H9 (cell line): ENCODE measurements at regions not wholly inside any gene's neighbourhood (a gene's known extent, or its start where the extent isn't known, plus 50 kb on each side); places are given as distances from the start of the nearest gene placed in this dataset.

Source experiments
- DNase-seq: peaks from one replicate; pipeline ENCODE4 v3.0.0-alpha.2; 2017
- H2AFZ ChIP-seq: one replicate; pipeline ENCODE4 v1.6.1; 2013; ENCODE audit warnings: mild to moderate bottlenecking, low read length, control low read depth, moderate library complexity
- H2AK5ac ChIP-seq: 2 replicates; pipeline ENCODE4 v1.6.1; 2013; ENCODE audit warnings: low read length, control low read depth, mixed read lengths; ENCODE audit not compliant: insufficient read length
- H2BK120ac ChIP-seq: one replicate; pipeline ENCODE4 v1.6.1; 2013; ENCODE audit warnings: low read depth, mild to moderate bottlenecking, low read length, control low read depth, inconsistent platforms; ENCODE audit not compliant: poor library complexity, severe bottlenecking
- H2BK12ac ChIP-seq: 2 replicates; pipeline ENCODE4 v1.6.1; 2013; ENCODE audit warnings: low read length, control low read depth, mixed read lengths, low read depth; ENCODE audit not compliant: insufficient read length
- H2BK15ac ChIP-seq: 2 replicates; pipeline ENCODE4 v1.6.1; 2013; ENCODE audit warnings: low read depth, low read length, control low read depth
- H2BK20ac ChIP-seq: one replicate; pipeline ENCODE4 v1.6.1; 2013; ENCODE audit warnings: low read depth, mild to moderate bottlenecking, low read length, control low read depth, inconsistent platforms; ENCODE audit not compliant: poor library complexity, severe bottlenecking
- H2BK5ac ChIP-seq: 2 replicates; pipeline ENCODE4 v1.6.1; 2013; ENCODE audit warnings: low read length, control low read depth, mixed read lengths; ENCODE audit not compliant: insufficient read length
- H3K14ac ChIP-seq: 2 replicates; pipeline ENCODE4 v1.6.1; 2013; ENCODE audit warnings: low read length, control low read depth; ENCODE audit not compliant: insufficient read depth
- H3K18ac ChIP-seq: 2 replicates; pipeline ENCODE4 v1.6.1; 2013; ENCODE audit warnings: low read depth, mild to moderate bottlenecking, mixed read lengths, low read length, control low read depth; ENCODE audit not compliant: insufficient read length
- H3K23ac ChIP-seq: 2 replicates; pipeline ENCODE4 v1.6.1; 2013; ENCODE audit warnings: low read length, control low read depth, mixed read lengths, low read depth; ENCODE audit not compliant: insufficient read length
- H3K23me2 ChIP-seq: 2 replicates; pipeline ENCODE4 v1.6.1; 2013; ENCODE audit warnings: low read depth, mild to moderate bottlenecking, mixed read lengths, low read length, control low read depth; ENCODE audit not compliant: insufficient read length, poor library complexity, severe bottlenecking
- H3K27ac ChIP-seq: 2 replicates; pipeline ENCODE4 v1.5.1; 2013; ENCODE audit warnings: low read length, control low read depth, mixed read lengths, low read depth; ENCODE audit not compliant: insufficient read length
- H3K27me3 ChIP-seq: 2 replicates; pipeline ENCODE4 v1.6.1; 2013; ENCODE audit warnings: low read length, control low read depth, inconsistent platforms; ENCODE audit not compliant: insufficient read depth
- H3K4ac ChIP-seq: 2 replicates; pipeline ENCODE4 v1.6.1; 2013; ENCODE audit warnings: low read depth, mild to moderate bottlenecking, control low read depth, inconsistent platforms, low read length, moderate library complexity
- H3K4me1 ChIP-seq: 2 replicates; pipeline ENCODE4 v1.6.1; 2013; ENCODE audit warnings: low read length, control low read depth, inconsistent platforms; ENCODE audit not compliant: insufficient read depth
- H3K4me2 ChIP-seq: 2 replicates; pipeline ENCODE4 v1.6.1; 2013; ENCODE audit warnings: low read length, control low read depth, mixed read lengths; ENCODE audit not compliant: insufficient read length, insufficient read depth
- H3K56ac ChIP-seq: 2 replicates; pipeline ENCODE4 v1.6.1; 2013; ENCODE audit warnings: low read depth, mild to moderate bottlenecking, mixed read lengths, low read length, control low read depth; ENCODE audit not compliant: insufficient read length
- H3K79me1 ChIP-seq: 2 replicates; pipeline ENCODE4 v1.6.1; 2013; ENCODE audit warnings: low read depth, mild to moderate bottlenecking, moderate library complexity, low read length, control low read depth, inconsistent platforms; ENCODE audit not compliant: insufficient read depth, poor library complexity, severe bottlenecking
- H3K79me2 ChIP-seq: 2 replicates; pipeline ENCODE4 v1.6.1; 2013; ENCODE audit warnings: low read length, control low read depth, inconsistent platforms; ENCODE audit not compliant: insufficient read depth
- H3K9ac ChIP-seq: 2 replicates; pipeline ENCODE4 v1.6.1; 2013; ENCODE audit warnings: low read length, control low read depth, mixed read lengths; ENCODE audit not compliant: insufficient read length; ENCODE audit errors: extremely low read depth
- H3K9me3 ChIP-seq: one replicate; pipeline ENCODE4 v1.6.1; 2013; ENCODE audit warnings: low read depth, low read length, inconsistent platforms; ENCODE audit not compliant: control insufficient read depth
- H3T11ph ChIP-seq: one replicate; pipeline ENCODE4 v1.6.1; 2013; ENCODE audit warnings: mild to moderate bottlenecking, low read length, control low read depth, inconsistent platforms
- H4K20me1 ChIP-seq: one replicate; pipeline ENCODE4 v1.6.1; 2013; ENCODE audit not compliant: control insufficient read depth, insufficient read length, insufficient read depth
- H4K5ac ChIP-seq: 2 replicates; pipeline ENCODE4 v1.6.1; 2013; ENCODE audit warnings: low read depth, mild to moderate bottlenecking, mixed read lengths, low read length, control low read depth; ENCODE audit not compliant: insufficient read length
- H4K8ac ChIP-seq: replicated peaks from 2 replicates; pipeline ENCODE4 v1.6.1; 2013; ENCODE audit warnings: low read length, control low read depth, mixed read lengths, low read depth; ENCODE audit not compliant: insufficient read length
- H4K91ac ChIP-seq: 2 replicates; pipeline ENCODE4 v1.6.1; 2013; ENCODE audit warnings: low read depth, mild to moderate bottlenecking, moderate library complexity, mixed read lengths, low read length, control low read depth; ENCODE audit not compliant: insufficient read length
- H3K27ac Mint-ChIP-seq, 3 experiments: 2 replicates in 2 of 3; 3 replicates in 1 of 3; pipeline ENCODE4 v1.8.0; 2020 to 2021; ENCODE audit warnings: mixed read lengths in 3 of 3, mild to moderate bottlenecking in 1 of 3, moderate library complexity in 1 of 3
- H3K27me3 Mint-ChIP-seq: 2 replicates; pipeline ENCODE4 v1.8.0; 2021; ENCODE audit warnings: low read depth, mild to moderate bottlenecking, moderate library complexity, mixed read lengths
- H3K36me3 Mint-ChIP-seq, 3 experiments: 2 replicates in 2 of 3; 3 replicates in 1 of 3; pipeline ENCODE4 v1.8.0; 2020 to 2021; ENCODE audit warnings: low read depth in 3 of 3, mixed read lengths in 3 of 3; ENCODE audit not compliant: insufficient read depth in 1 of 3
- H3K4me1 Mint-ChIP-seq, 2 experiments: 2 replicates each; pipeline ENCODE4 v1.8.0; 2020; ENCODE audit warnings: mixed read lengths in 2 of 2
- H3K4me3 Mint-ChIP-seq, 2 experiments: 2 replicates in 1 of 2; 3 replicates in 1 of 2; pipeline ENCODE4 v1.8.0; 2020 to 2021; ENCODE audit warnings: mild to moderate bottlenecking in 2 of 2, mixed read lengths in 2 of 2, moderate library complexity in 1 of 2
- H3K9me3 Mint-ChIP-seq, 2 experiments: 2 replicates in 1 of 2; 3 replicates in 1 of 2; pipeline ENCODE4 v1.8.0; 2020; ENCODE audit warnings: mild to moderate bottlenecking in 2 of 2, mixed read lengths in 2 of 2, moderate library complexity in 1 of 2
- WGBS: extraction: QIAGEN DNeasy Blood & Tissue Kit; methylation state at CpG from one replicate; pipeline ENCODE4 v1.1.7; 2013; ENCODE audit warnings: missing lambda C conversion rate, low lambda C conversion rate, mixed read lengths; ENCODE audit not compliant: insufficient read length; ENCODE audit errors: extremely low coverage; 5-methylcytosine and 5-hydroxymethylcytosine counted together
- TF ChIP-seq, protein P1 (sequence below): fragments of 200-600 bp; sonication (generic); conservative IDR thresholded peaks from 3 replicates; pipeline ENCODE4 v1.8.0; 2021; ENCODE audit warnings: antibody characterized with exemption, mild to moderate bottlenecking

DNA sequence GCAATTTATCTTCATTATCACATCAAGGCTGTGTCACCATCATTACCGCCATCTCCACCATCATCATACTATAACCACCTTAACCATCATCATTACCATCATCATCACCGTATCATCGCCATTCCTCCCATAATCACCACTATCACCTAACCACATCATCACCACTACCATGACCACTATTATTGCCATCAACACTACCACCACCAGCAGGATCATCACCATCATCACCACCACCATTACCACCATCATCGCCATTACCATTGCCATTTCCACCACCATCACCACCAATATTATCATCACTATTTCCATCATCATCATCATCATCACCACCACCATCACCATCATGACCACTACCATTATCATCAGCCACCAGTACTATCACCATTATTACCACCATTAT is 314.4 kb downstream of the CYP26B1 start:
- Histone ChIP-seq H2BK20ac (no peak overlapping the region), H3T11ph (no peak overlapping the region), H4K91ac (no peak overlapping the region), H3K4me1 (no peaks in the 10 kb centered on the region), H2BK120ac (no peak overlapping the region), H3K79me1 (no peaks in the 10 kb centered on the region), H3K4ac (no peak overlapping the region), H3K9ac (no peak overlapping the region), H3K23me2 (no peaks in the 10 kb centered on the region), H3K4me2 (no peak overlapping the region), H4K20me1 (no peaks in the 10 kb centered on the region), H2BK12ac (no peak overlapping the region), H3K18ac (no peak overlapping the region), H4K8ac (no peak overlapping the region), H3K79me2 (no peaks in the 10 kb centered on the region), H4K5ac (no peak overlapping the region), H3K23ac (no peak overlapping the region), H2AK5ac (no peak overlapping the region), H2BK15ac (no peak overlapping the region), H3K27me3 (no peaks in the 10 kb centered on the region), H2BK5ac (no peak overlapping the region), H3K14ac (no peak overlapping the region), H3K9me3 (no peaks in the 10 kb centered on the region), H2AFZ (no peak overlapping the region), H3K27ac (no peak overlapping the region), H3K56ac (no peak overlapping the region)
- no peak overlapping the region for H3K4me3 Mint-ChIP-seq
- H3K4me1 Mint-ChIP-seq: no peaks in the 10 kb centered on the region
- WGBS: 100% methylated on average over 2 of the region's 4 CpGs
- no peak for DNase-seq
- no peaks in the 10 kb centered on the region for H3K36me3 Mint-ChIP-seq
- TF ChIP-seq, protein P1, sequence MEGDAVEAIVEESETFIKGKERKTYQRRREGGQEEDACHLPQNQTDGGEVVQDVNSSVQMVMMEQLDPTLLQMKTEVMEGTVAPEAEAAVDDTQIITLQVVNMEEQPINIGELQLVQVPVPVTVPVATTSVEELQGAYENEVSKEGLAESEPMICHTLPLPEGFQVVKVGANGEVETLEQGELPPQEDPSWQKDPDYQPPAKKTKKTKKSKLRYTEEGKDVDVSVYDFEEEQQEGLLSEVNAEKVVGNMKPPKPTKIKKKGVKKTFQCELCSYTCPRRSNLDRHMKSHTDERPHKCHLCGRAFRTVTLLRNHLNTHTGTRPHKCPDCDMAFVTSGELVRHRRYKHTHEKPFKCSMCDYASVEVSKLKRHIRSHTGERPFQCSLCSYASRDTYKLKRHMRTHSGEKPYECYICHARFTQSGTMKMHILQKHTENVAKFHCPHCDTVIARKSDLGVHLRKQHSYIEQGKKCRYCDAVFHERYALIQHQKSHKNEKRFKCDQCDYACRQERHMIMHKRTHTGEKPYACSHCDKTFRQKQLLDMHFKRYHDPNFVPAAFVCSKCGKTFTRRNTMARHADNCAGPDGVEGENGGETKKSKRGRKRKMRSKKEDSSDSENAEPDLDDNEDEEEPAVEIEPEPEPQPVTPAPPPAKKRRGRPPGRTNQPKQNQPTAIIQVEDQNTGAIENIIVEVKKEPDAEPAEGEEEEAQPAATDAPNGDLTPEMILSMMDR: no peak
- no peaks in the 10 kb centered on the region; the same call in 1 of the 2 replicates for H3K27me3 Mint-ChIP-seq
- no peaks in the 10 kb centered on the region for H3K9me3 Mint-ChIP-seq
- H3K27ac Mint-ChIP-seq: no peak overlapping the region
